ENCODE measurements at regions not wholly inside any gene's neighbourhood (a gene's known extent, or its start where the extent isn't known, plus 50 kb on each side); places are given as distances from the start of the nearest gene placed in this dataset.

DNA sequence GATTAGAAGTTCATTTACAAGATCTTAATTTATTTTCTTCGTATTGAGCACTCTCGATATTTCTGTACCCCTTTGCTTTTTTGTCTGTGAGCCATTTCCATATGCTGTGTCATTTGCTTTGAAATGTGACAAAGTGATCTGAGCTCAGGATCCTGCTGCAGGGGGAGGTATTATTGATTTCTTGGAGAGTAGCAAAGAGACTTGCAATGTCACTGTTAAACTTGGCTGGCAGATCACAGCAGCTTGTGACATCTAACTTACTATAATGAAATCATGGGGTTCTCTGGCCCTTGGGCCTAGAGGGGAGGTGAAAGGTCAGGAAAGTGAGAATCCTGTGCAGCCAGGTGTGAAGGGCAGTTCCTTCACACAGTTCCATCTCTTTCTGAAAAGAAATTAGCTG, 923.4 kb downstream of the REEP3 start:
- Histone ChIP-seq H2AFZ (ENCODE audit: low read depth, low read length) (no peak overlapping the region), H3K9ac (ENCODE audit: low read length) (no peak overlapping the region), H3K27me3 (ENCODE audit: low read depth, low read length) (no peaks in the 10 kb centered on the region), H3K79me2 (ENCODE audit: low read length) (no peaks in the 10 kb centered on the region), H3K9me3 (ENCODE audit: insufficient read depth, low read length) (no peaks in the 10 kb centered on the region), H3K36me3 (replicated peaks; ENCODE audit: low read depth, low read length) (no peaks in the 10 kb centered on the region), H3K27ac (ENCODE audit: low read length) (no peak overlapping the region), H3K4me3 (ENCODE audit: low read length) (no peak overlapping the region), H4K20me1 (ENCODE audit: insufficient read depth, low read length) (no peaks in the 10 kb centered on the region), H3K4me1 (ENCODE audit: low read length) (no peaks in the 10 kb centered on the region), H3K4me2 (ENCODE audit: low read length) (no peak overlapping the region)
- no peak for TF ChIP-seq EZH2phosphoT487 (IDR thresholded peaks at IDR 0.05; ENCODE audit: low read depth)

GRCh38 chr10:64449603-64450002, 928.4 kb downstream of the REEP3 start:
- Histone ChIP-seq H3K36me3 (replicated peaks; ENCODE audit: low read depth, low read length) (no peaks in the 10 kb centered on the region), H3K9me3 (ENCODE audit: insufficient read depth, low read length) (no peaks in the 10 kb centered on the region), H3K4me3 (ENCODE audit: low read length) (no peak overlapping the region), H4K20me1 (ENCODE audit: insufficient read depth, low read length) (no peaks in the 10 kb centered on the region), H3K27me3 (ENCODE audit: low read depth, low read length) (no peaks in the 10 kb centered on the region), H3K79me2 (ENCODE audit: low read length) (no peaks in the 10 kb centered on the region), H2AFZ (ENCODE audit: low read depth, low read length) (no peak overlapping the region), H3K27ac (ENCODE audit: low read length) (no peak overlapping the region), H3K4me2 (ENCODE audit: low read length) (no peak overlapping the region), H3K9ac (ENCODE audit: low read length) (no peak overlapping the region), H3K4me1 (ENCODE audit: low read length) (no peaks in the 10 kb centered on the region)
- TF ChIP-seq EZH2phosphoT487 (IDR thresholded peaks at IDR 0.05; ENCODE audit: low read depth): no peak
- no peak for TF ChIP-seq CTCF (IDR thresholded peaks at IDR 0.05; ENCODE audit: low read depth, low read length)

- no peaks in the 10 kb centered on the region for H3K36me3 ChIP-seq (replicated peaks; ENCODE audit: low read depth, low read length)
- H3K9ac ChIP-seq (ENCODE audit: low read length): no peak overlapping the region
- TF ChIP-seq CTCF (IDR thresholded peaks at IDR 0.05; ENCODE audit: low read depth, low read length) (no peak), EZH2phosphoT487 (IDR thresholded peaks at IDR 0.05; ENCODE audit: low read depth) (no peak)
- no peaks in the 10 kb centered on the region for H3K9me3 ChIP-seq (ENCODE audit: insufficient read depth, low read length)
- H4K20me1 ChIP-seq (ENCODE audit: insufficient read depth, low read length): no peaks in the 10 kb centered on the region
- no peak overlapping the region for H2AFZ ChIP-seq (ENCODE audit: low read depth, low read length)
- no peaks in the 10 kb centered on the region for H3K4me1 ChIP-seq (ENCODE audit: low read length)
- no peak overlapping the region for H3K27ac ChIP-seq (ENCODE audit: low read length)
- no peak overlapping the region for H3K4me3 ChIP-seq (ENCODE audit: low read length)
- no peaks in the 10 kb centered on the region for H3K79me2 ChIP-seq (ENCODE audit: low read length)
- H3K4me2 ChIP-seq (ENCODE audit: low read length): no peak overlapping the region
- no peaks in the 10 kb centered on the region for H3K27me3 ChIP-seq (ENCODE audit: low read depth, low read length)
These were observed 929.1 kb downstream of the REEP3 start for GRCh38 chr10:64450312-64450711.

DNA sequence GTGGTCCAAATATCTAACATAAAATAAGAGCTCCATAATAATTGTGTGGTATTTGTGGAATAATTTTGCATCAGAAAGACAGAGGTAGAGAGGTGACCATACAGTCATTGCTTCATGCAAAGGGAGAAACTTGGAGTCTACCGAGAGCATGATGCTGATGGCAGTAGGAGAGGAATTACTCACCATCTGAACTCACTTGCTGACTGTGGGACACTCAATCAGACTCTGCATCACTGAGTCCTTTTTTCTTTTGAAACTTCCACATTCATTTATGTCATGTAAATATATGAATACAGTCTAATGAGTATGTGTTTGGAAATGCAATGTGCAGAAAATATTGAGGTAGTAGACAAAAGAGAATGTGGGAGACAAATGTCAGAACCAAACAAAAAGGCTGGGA, 933.8 kb downstream of the REEP3 start:
- Histone ChIP-seq H4K20me1 (ENCODE audit: insufficient read depth, low read length) (no peaks in the 10 kb centered on the region), H3K27ac (ENCODE audit: low read length) (no peak overlapping the region), H3K4me2 (ENCODE audit: low read length) (no peak overlapping the region), H3K27me3 (ENCODE audit: low read depth, low read length) (no peaks in the 10 kb centered on the region), H3K9me3 (ENCODE audit: insufficient read depth, low read length) (no peaks in the 10 kb centered on the region), H2AFZ (ENCODE audit: low read depth, low read length) (no peak overlapping the region), H3K4me3 (ENCODE audit: low read length) (no peak overlapping the region), H3K79me2 (ENCODE audit: low read length) (no peaks in the 10 kb centered on the region), H3K4me1 (ENCODE audit: low read length) (no peaks in the 10 kb centered on the region), H3K36me3 (replicated peaks; ENCODE audit: low read depth, low read length) (no peaks in the 10 kb centered on the region), H3K9ac (ENCODE audit: low read length) (no peak overlapping the region)
- TF ChIP-seq CTCF (IDR thresholded peaks at IDR 0.05; ENCODE audit: low read depth, low read length) (no peak), EZH2phosphoT487 (IDR thresholded peaks at IDR 0.05; ENCODE audit: low read depth) (no peak)

DNA sequence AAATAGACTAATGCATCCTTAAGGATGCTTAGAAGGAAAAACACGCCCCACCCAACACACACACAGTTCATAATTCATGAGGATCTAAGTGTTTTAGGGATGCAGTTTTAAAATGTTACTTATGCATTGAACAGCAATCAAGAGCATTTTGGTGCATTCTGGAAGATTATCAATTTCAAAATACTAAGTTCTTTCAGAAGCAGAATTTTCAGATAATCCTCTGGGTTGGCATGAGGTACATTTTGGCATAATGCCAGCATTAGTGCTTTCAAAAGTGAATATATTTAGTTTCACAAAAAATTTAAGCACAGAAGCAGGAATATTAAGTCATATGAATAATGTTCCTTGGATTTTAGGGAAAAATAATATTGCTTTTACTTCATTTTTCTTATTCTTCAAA, 937.1 kb downstream of the REEP3 start:
- H3K9ac ChIP-seq (ENCODE audit: low read length): no peak overlapping the region
- no peak overlapping the region for H3K4me3 ChIP-seq (ENCODE audit: low read length)
- H3K9me3 ChIP-seq (ENCODE audit: insufficient read depth, low read length): no peaks in the 10 kb centered on the region
- TF ChIP-seq CTCF (IDR thresholded peaks at IDR 0.05; ENCODE audit: low read depth, low read length) (no peak), EZH2phosphoT487 (IDR thresholded peaks at IDR 0.05; ENCODE audit: low read depth) (no peak)
- no peaks in the 10 kb centered on the region for H4K20me1 ChIP-seq (ENCODE audit: insufficient read depth, low read length)
- no peak overlapping the region for H3K27ac ChIP-seq (ENCODE audit: low read length)
- no peaks in the 10 kb centered on the region for H3K79me2 ChIP-seq (ENCODE audit: low read length)
- H3K27me3 ChIP-seq (ENCODE audit: low read depth, low read length): no peaks in the 10 kb centered on the region
- H2AFZ ChIP-seq (ENCODE audit: low read depth, low read length): no peak overlapping the region
- H3K36me3 ChIP-seq (replicated peaks; ENCODE audit: low read depth, low read length): no peaks in the 10 kb centered on the region
- H3K4me2 ChIP-seq (ENCODE audit: low read length): no peak overlapping the region
- H3K4me1 ChIP-seq (ENCODE audit: low read length): no peaks in the 10 kb centered on the region
